ENCODE measurements at regions not wholly inside any gene's neighbourhood (a gene's known extent, or its start where the extent isn't known, plus 50 kb on each side); places are given as distances from the start of the nearest gene placed in this dataset.

DNA sequence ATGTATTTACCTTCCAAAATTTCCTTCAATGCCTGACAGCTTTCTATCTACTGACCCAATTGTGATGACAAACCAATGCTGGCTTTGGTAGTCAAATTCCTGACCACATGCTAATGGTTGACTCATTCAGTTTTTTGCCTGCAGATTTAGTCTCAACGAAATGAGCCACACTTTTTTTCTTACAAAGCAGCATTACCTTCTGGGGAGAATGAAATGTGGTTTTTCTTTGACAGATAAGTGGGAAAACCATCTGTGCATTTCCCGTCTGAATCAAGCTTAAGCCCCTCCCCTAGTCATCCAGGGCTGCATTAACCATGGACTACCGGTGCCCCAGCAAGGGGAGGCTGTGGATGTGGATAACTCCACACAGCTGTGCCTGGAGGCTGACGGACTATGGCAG lies 99.6 kb upstream of the TAF11L2 start (continued):
- TF ChIP-seq, protein P1, sequence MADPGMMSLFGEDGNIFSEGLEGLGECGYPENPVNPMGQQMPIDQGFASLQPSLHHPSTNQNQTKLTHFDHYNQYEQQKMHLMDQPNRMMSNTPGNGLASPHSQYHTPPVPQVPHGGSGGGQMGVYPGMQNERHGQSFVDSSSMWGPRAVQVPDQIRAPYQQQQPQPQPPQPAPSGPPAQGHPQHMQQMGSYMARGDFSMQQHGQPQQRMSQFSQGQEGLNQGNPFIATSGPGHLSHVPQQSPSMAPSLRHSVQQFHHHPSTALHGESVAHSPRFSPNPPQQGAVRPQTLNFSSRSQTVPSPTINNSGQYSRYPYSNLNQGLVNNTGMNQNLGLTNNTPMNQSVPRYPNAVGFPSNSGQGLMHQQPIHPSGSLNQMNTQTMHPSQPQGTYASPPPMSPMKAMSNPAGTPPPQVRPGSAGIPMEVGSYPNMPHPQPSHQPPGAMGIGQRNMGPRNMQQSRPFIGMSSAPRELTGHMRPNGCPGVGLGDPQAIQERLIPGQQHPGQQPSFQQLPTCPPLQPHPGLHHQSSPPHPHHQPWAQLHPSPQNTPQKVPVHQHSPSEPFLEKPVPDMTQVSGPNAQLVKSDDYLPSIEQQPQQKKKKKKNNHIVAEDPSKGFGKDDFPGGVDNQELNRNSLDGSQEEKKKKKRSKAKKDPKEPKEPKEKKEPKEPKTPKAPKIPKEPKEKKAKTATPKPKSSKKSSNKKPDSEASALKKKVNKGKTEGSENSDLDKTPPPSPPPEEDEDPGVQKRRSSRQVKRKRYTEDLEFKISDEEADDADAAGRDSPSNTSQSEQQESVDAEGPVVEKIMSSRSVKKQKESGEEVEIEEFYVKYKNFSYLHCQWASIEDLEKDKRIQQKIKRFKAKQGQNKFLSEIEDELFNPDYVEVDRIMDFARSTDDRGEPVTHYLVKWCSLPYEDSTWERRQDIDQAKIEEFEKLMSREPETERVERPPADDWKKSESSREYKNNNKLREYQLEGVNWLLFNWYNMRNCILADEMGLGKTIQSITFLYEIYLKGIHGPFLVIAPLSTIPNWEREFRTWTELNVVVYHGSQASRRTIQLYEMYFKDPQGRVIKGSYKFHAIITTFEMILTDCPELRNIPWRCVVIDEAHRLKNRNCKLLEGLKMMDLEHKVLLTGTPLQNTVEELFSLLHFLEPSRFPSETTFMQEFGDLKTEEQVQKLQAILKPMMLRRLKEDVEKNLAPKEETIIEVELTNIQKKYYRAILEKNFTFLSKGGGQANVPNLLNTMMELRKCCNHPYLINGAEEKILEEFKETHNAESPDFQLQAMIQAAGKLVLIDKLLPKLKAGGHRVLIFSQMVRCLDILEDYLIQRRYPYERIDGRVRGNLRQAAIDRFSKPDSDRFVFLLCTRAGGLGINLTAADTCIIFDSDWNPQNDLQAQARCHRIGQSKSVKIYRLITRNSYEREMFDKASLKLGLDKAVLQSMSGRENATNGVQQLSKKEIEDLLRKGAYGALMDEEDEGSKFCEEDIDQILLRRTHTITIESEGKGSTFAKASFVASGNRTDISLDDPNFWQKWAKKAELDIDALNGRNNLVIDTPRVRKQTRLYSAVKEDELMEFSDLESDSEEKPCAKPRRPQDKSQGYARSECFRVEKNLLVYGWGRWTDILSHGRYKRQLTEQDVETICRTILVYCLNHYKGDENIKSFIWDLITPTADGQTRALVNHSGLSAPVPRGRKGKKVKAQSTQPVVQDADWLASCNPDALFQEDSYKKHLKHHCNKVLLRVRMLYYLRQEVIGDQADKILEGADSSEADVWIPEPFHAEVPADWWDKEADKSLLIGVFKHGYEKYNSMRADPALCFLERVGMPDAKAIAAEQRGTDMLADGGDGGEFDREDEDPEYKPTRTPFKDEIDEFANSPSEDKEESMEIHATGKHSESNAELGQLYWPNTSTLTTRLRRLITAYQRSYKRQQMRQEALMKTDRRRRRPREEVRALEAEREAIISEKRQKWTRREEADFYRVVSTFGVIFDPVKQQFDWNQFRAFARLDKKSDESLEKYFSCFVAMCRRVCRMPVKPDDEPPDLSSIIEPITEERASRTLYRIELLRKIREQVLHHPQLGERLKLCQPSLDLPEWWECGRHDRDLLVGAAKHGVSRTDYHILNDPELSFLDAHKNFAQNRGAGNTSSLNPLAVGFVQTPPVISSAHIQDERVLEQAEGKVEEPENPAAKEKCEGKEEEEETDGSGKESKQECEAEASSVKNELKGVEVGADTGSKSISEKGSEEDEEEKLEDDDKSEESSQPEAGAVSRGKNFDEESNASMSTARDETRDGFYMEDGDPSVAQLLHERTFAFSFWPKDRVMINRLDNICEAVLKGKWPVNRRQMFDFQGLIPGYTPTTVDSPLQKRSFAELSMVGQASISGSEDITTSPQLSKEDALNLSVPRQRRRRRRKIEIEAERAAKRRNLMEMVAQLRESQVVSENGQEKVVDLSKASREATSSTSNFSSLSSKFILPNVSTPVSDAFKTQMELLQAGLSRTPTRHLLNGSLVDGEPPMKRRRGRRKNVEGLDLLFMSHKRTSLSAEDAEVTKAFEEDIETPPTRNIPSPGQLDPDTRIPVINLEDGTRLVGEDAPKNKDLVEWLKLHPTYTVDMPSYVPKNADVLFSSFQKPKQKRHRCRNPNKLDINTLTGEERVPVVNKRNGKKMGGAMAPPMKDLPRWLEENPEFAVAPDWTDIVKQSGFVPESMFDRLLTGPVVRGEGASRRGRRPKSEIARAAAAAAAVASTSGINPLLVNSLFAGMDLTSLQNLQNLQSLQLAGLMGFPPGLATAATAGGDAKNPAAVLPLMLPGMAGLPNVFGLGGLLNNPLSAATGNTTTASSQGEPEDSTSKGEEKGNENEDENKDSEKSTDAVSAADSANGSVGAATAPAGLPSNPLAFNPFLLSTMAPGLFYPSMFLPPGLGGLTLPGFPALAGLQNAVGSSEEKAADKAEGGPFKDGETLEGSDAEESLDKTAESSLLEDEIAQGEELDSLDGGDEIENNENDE (IDR thresholded peaks at IDR 0.05; ENCODE audit: low read depth, low read length), result no peak
- TF ChIP-seq HNRNPK (IDR thresholded peaks at IDR 0.05; ENCODE audit: low read depth, low read length, poor library complexity, severe bottlenecking) (no peak), C11orf30 (IDR thresholded peaks at IDR 0.05; ENCODE audit: low read depth) (no peak), FOSL1 (tag; conservative IDR thresholded peaks at IDR 0.05) (peak; percentile 32; the same call in 1 of the 2 replicates), SREBF2 (CRISPR knock-in tag; IDR thresholded peaks at IDR 0.05) (no peak), ZNF668 (CRISPR knock-in tag; IDR thresholded peaks at IDR 0.05) (no peak), ZNF274 (IDR thresholded peaks at IDR 0.05; ENCODE audit: borderline replicate concordance, low read depth, low read length) (no peak), ZNF408 (CRISPR knock-in tag; IDR thresholded peaks at IDR 0.05; ENCODE audit: low read depth) (no peak), ZNF253 (CRISPR knock-in tag; conservative IDR thresholded peaks at IDR 0.05) (no peak), POLR2A (conservative IDR thresholded peaks at IDR 0.05) (no peak)
- TF ChIP-seq, protein P2, sequence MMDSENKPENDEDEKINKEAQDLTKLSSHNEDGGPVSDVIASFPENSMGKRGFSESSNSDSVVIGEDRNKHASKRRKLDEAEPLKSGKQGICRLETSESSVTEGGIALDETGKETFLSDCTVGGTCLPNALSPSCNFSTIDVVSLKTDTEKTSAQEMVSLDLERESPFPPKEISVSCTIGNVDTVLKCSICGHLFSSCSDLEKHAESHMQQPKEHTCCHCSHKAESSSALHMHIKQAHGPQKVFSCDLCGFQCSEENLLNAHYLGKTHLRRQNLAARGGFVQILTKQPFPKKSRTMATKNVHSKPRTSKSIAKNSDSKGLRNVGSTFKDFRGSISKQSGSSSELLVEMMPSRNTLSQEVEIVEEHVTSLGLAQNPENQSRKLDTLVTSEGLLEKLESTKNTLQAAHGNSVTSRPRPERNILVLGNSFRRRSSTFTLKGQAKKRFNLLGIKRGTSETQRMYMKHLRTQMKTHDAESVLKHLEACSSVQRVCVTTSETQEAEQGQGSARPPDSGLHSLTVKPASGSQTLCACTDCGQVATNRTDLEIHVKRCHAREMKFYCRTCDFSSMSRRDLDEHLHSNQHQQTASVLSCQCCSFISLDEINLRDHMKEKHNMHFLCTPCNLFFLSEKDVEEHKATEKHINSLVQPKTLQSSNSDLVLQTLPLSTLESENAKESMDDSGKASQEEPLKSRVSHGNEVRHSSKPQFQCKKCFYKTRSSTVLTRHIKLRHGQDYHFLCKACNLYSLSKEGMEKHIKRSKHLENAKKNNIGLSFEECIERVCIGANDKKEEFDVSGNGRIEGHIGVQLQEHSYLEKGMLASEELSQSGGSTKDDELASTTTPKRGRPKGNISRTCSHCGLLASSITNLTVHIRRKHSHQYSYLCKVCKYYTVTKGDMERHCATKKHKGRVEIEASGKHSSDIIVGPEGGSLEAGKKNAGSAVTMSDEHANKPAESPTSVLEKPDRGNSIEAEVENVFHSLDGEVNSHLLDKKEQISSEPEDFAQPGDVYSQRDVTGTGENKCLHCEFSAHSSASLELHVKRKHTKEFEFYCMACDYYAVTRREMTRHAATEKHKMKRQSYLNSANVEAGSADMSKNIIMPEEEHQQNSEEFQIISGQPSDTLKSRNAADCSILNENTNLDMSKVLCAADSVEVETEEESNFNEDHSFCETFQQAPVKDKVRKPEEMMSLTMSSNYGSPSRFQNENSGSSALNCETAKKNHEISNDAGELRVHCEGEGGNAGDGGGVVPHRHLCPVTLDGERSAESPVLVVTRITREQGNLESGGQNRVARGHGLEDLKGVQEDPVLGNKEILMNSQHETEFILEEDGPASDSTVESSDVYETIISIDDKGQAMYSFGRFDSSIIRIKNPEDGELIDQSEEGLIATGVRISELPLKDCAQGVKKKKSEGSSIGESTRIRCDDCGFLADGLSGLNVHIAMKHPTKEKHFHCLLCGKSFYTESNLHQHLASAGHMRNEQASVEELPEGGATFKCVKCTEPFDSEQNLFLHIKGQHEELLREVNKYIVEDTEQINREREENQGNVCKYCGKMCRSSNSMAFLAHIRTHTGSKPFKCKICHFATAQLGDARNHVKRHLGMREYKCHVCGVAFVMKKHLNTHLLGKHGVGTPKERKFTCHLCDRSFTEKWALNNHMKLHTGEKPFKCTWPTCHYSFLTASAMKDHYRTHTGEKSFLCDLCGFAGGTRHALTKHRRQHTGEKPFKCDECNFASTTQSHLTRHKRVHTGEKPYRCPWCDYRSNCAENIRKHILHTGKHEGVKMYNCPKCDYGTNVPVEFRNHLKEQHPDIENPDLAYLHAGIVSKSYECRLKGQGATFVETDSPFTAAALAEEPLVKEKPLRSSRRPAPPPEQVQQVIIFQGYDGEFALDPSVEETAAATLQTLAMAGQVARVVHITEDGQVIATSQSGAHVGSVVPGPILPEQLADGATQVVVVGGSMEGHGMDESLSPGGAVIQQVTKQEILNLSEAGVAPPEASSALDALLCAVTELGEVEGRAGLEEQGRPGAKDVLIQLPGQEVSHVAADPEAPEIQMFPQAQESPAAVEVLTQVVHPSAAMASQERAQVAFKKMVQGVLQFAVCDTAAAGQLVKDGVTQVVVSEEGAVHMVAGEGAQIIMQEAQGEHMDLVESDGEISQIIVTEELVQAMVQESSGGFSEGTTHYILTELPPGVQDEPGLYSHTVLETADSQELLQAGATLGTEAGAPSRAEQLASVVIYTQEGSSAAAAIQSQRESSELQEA (IDR thresholded peaks at IDR 0.05; ENCODE audit: low read depth), result no peak

All from K562 (cell line).